ENCODE measurements at regions not wholly inside any gene's neighbourhood (a gene's known extent, or its start where the extent isn't known, plus 50 kb on each side); places are given as distances from the start of the nearest gene placed in this dataset.

- no peak for DNase-seq (ENCODE audit: low read depth)
These were observed 54.4 kb downstream of the NIBAN1 start for GRCh38 chr1:184919892-184920291.

- no peak for DNase-seq (ENCODE audit: low read depth)
These were observed 58.7 kb downstream of the NIBAN1 start for GRCh38 chr1:184915463-184916090.

- DNase-seq (ENCODE audit: low read depth), result no peak
These were observed 60.2 kb downstream of the NIBAN1 start for GRCh38 chr1:184914149-184914548.

GRCh38 chr1:184912392-184912791 lies 61.9 kb downstream of the NIBAN1 start:
- no peak for DNase-seq (ENCODE audit: low read depth)

- no peak for DNase-seq (ENCODE audit: low read depth)
These were observed 62.5 kb downstream of the NIBAN1 start for GRCh38 chr1:184911830-184912229.

- DNase-seq (ENCODE audit: low read depth), result no peak
These were observed 63.1 kb downstream of the NIBAN1 start for GRCh38 chr1:184911103-184911745.

- no peak for DNase-seq (ENCODE audit: low read depth)
These were observed 63.6 kb downstream of the NIBAN1 start for GRCh38 chr1:184910691-184911091.

GRCh38 chr1:184910005-184910404 lies 64.3 kb downstream of the NIBAN1 start:
- no peak for DNase-seq (ENCODE audit: low read depth)

- DNase-seq (ENCODE audit: low read depth), result no peak
These were observed 65.3 kb downstream of the NIBAN1 start for GRCh38 chr1:184909019-184909418.

GRCh38 chr1:184908506-184908905 lies 65.8 kb downstream of the NIBAN1 start:
- no peak for DNase-seq (ENCODE audit: low read depth)

- DNase-seq (ENCODE audit: low read depth), result no peak
These were observed 66.8 kb downstream of the NIBAN1 start for GRCh38 chr1:184907500-184907899.

GRCh38 chr1:184906761-184907160 lies 67.5 kb downstream of the NIBAN1 start:
- no peak for DNase-seq (ENCODE audit: low read depth)

GRCh38 chr1:184905601-184906322 lies 68.5 kb downstream of the NIBAN1 start:
- no peak for DNase-seq (ENCODE audit: low read depth)

- DNase-seq (ENCODE audit: low read depth), result no peak
These were observed 71.1 kb downstream of the NIBAN1 start for GRCh38 chr1:184903111-184903692.

- no peak for DNase-seq (ENCODE audit: low read depth)
These were observed 73.8 kb downstream of the NIBAN1 start for GRCh38 chr1:184900507-184900906.

- DNase-seq (ENCODE audit: low read depth), result no peak
These were observed 78.3 kb downstream of the NIBAN1 start for GRCh38 chr1:184896000-184896399.

- DNase-seq (ENCODE audit: low read depth), result no peak
These were observed 79.2 kb downstream of the NIBAN1 start for GRCh38 chr1:184895086-184895485.

GRCh38 chr1:184893695-184894094 lies 80.6 kb downstream of the NIBAN1 start:
- DNase-seq (ENCODE audit: low read depth), result no peak

GRCh38 chr1:184892116-184892515 lies 82.2 kb downstream of the NIBAN1 start:
- DNase-seq (ENCODE audit: low read depth), result no peak

- DNase-seq (ENCODE audit: low read depth), result no peak
These were observed 82.9 kb downstream of the NIBAN1 start for GRCh38 chr1:184891440-184891839.

- DNase-seq (ENCODE audit: low read depth), result no peak
These were observed 83.8 kb downstream of the NIBAN1 start for GRCh38 chr1:184890539-184890973.

GRCh38 chr1:184889902-184890301 lies 84.4 kb downstream of the NIBAN1 start:
- DNase-seq (ENCODE audit: low read depth), result no peak

- DNase-seq (ENCODE audit: low read depth), result no peak
These were observed 85.1 kb downstream of the NIBAN1 start for GRCh38 chr1:184889166-184889565.
